HL-60 (cell line): ENCODE measurements at regions not wholly inside any gene's neighbourhood (a gene's known extent, or its start where the extent isn't known, plus 50 kb on each side); places are given as distances from the start of the nearest gene placed in this dataset.

Source experiments
- DNase-seq, 2 experiments: peaks; one replicate each; pipeline ENCODE4 v3.0.0-alpha.2; 2010 to 2020; ENCODE audit warnings: low read depth in 1 of 2, low spot score in 1 of 2
- H3K27ac ChIP-seq: fragments of 250-450 bp; sonication (Bioruptor Pico); replicated peaks from 2 replicates; pipeline ENCODE4 v1.5.1; 2020; ENCODE audit warnings: mild to moderate bottlenecking, moderate library complexity
- H3K27me3 ChIP-seq: fragments of 250-450 bp; sonication (Bioruptor Pico); 2 replicates; pipeline ENCODE4 v1.5.1; 2021; ENCODE audit warnings: mild to moderate bottlenecking, moderate library complexity; ENCODE audit not compliant: insufficient read depth, poor library complexity, severe bottlenecking
- H3K4me3 ChIP-seq: replicated peaks from 2 replicates; pipeline ENCODE4 v1.5.1; 2011; ENCODE audit warnings: mild to moderate bottlenecking, control low read depth, low read length; ENCODE audit not compliant: insufficient read depth
- CTCF ChIP-seq: IDR thresholded peaks from one replicate; pipeline ENCODE4 v1.5.1; 2011; ENCODE audit warnings: low read length, control low read depth, inconsistent platforms; ENCODE audit not compliant: insufficient read depth
- GABPA ChIP-seq: IDR thresholded peaks from 2 replicates; pipeline ENCODE4 v1.6.1; 2012; ENCODE audit warnings: low read depth
- POLR2AphosphoS5 ChIP-seq: IDR thresholded peaks from 2 replicates; pipeline ENCODE4 v1.6.1; 2012; ENCODE audit warnings: low read depth
- REST ChIP-seq: IDR thresholded peaks from 2 replicates; pipeline ENCODE4 v1.6.1; 2012; ENCODE audit warnings: low read depth; ENCODE audit not compliant: insufficient replicate concordance
- SPI1 ChIP-seq: IDR thresholded peaks from 2 replicates; pipeline ENCODE4 v1.6.1; 2012; ENCODE audit warnings: low read depth, mild to moderate bottlenecking, borderline replicate concordance

GRCh38 chr6:4446982-4447381 is 311.6 kb upstream of the ECI2 start:
- Histone ChIP-seq H3K4me3 (no peak overlapping the region; the same call in 1 of the 2 replicates), H3K27ac (no peak overlapping the region), H3K27me3 (no peaks in the 10 kb centered on the region)
- no peak for DNase-seq
- TF ChIP-seq GABPA (no peak), REST (no peak), SPI1 (no peak), CTCF (no peak), POLR2AphosphoS5 (no peak)

- no peak overlapping the region for H3K4me3 ChIP-seq
- H3K27me3 ChIP-seq: no peaks in the 10 kb centered on the region
- no peak for TF ChIP-seq POLR2AphosphoS5
- no peak for TF ChIP-seq GABPA
- no peak for TF ChIP-seq REST
- TF ChIP-seq CTCF: no peak
- no peak for TF ChIP-seq SPI1
- no peak overlapping the region for H3K27ac ChIP-seq
- DNase-seq: no peak
These were observed 306.6 kb upstream of the ECI2 start for GRCh38 chr6:4441981-4442434.

GRCh38 chr6:4439159-4439558 is 303.8 kb upstream of the ECI2 start:
- Histone ChIP-seq H3K27me3 (no peaks in the 10 kb centered on the region), H3K27ac (no peak overlapping the region), H3K4me3 (no peak overlapping the region)
- no peak for DNase-seq
- TF ChIP-seq POLR2AphosphoS5 (no peak), GABPA (no peak), REST (no peak), SPI1 (no peak), CTCF (no peak)
